IPS-NIHi11 (cell line): ENCODE measurements at regions not wholly inside any gene's neighbourhood (a gene's known extent, or its start where the extent isn't known, plus 50 kb on each side); places are given as distances from the start of the nearest gene placed in this dataset.
"Not testable (repeated sequence)": the region's sequence is repeated elsewhere in the genome, so short reads cannot be mapped to it uniquely, and the experiment has no call there.

Experiments used
- DNase-seq: peaks from one replicate; pipeline ENCODE4 v3.0.0; 2012; ENCODE audit warnings: mixed read lengths, low spot score

- no peak for DNase-seq
Measured at GRCh38 chr12:114501474-114501807, 95.5 kb upstream of the TBX5 start.

GRCh38 chr12:114500775-114501473 is 95.0 kb upstream of the TBX5 start:
- peak; percentile 46 for DNase-seq

- DNase-seq: no peak
Measured at GRCh38 chr12:114500131-114500530, 94.2 kb upstream of the TBX5 start.

- DNase-seq: no peak
Measured at GRCh38 chr12:114499338-114499737, 93.4 kb upstream of the TBX5 start.

- DNase-seq: no peak
Measured at GRCh38 chr12:114491916-114492315, 86.0 kb upstream of the TBX5 start.

- not testable (repeated sequence) for DNase-seq
Measured at GRCh38 chr12:114484822-114485459, 79.0 kb upstream of the TBX5 start.

- no peak for DNase-seq
Measured at GRCh38 chr12:114483996-114484395, 78.1 kb upstream of the TBX5 start.

GRCh38 chr12:114481200-114481535 is 75.2 kb upstream of the TBX5 start:
- DNase-seq: no peak

- peak; percentile 21 for DNase-seq
Measured at GRCh38 chr12:114480337-114481199, 74.6 kb upstream of the TBX5 start.

- peak; percentile 49 for DNase-seq
Measured at GRCh38 chr12:114479831-114480230, 73.9 kb upstream of the TBX5 start.

GRCh38 chr12:114478865-114479264 is 72.9 kb upstream of the TBX5 start:
- DNase-seq: no peak

- no peak for DNase-seq
Measured at GRCh38 chr12:114477989-114478395, 72.0 kb upstream of the TBX5 start.

- no peak for DNase-seq
Measured at GRCh38 chr12:114476159-114476558, 70.2 kb upstream of the TBX5 start.

- DNase-seq: no peak
Measured at GRCh38 chr12:114473717-114474116, 67.8 kb upstream of the TBX5 start.

GRCh38 chr12:114473018-114473417 is 67.1 kb upstream of the TBX5 start:
- no peak for DNase-seq

- no peak for DNase-seq
Measured at GRCh38 chr12:114457620-114458019, 51.7 kb upstream of the TBX5 start.
